Loucy (cell line): ENCODE measurements at regions not wholly inside any gene's neighbourhood (a gene's known extent, or its start where the extent isn't known, plus 50 kb on each side); places are given as distances from the start of the nearest gene placed in this dataset.

Source experiments
- EZH2phosphoT487 ChIP-seq: fragments of 200-600 bp; IDR thresholded peaks from 2 replicates; pipeline ENCODE4 v1.6.1; 2018; ENCODE audit warnings: antibody characterized with exemption, mild to moderate bottlenecking, moderate library complexity, borderline replicate concordance
- TF ChIP-seq, protein P1 (sequence below): fragments of 200-600 bp; sonication (generic); conservative IDR thresholded peaks from 2 replicates; pipeline ENCODE4 v1.5.1; 2014; ENCODE audit warnings: mild to moderate bottlenecking, antibody characterized with exemption, low read length

DNA sequence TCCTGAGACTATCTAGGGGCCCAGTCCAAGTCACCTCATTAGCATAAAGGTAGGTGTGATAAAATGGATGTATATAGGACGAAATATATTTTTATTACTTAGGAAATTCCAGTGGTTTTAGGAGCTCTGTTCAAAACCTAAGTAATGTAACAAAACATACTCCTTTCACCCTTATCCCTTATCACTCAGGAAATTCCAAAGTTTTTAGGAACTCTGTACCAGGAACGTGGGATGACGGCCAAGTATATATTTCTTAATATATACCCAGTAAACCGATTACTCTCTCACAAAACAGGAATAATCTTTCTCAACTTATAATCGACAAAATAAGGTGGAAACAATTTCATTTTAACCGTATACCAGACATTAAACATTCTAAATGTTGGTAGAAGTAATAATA is 195.7 kb downstream of the ZPLD1 start:
- TF ChIP-seq, protein P1, sequence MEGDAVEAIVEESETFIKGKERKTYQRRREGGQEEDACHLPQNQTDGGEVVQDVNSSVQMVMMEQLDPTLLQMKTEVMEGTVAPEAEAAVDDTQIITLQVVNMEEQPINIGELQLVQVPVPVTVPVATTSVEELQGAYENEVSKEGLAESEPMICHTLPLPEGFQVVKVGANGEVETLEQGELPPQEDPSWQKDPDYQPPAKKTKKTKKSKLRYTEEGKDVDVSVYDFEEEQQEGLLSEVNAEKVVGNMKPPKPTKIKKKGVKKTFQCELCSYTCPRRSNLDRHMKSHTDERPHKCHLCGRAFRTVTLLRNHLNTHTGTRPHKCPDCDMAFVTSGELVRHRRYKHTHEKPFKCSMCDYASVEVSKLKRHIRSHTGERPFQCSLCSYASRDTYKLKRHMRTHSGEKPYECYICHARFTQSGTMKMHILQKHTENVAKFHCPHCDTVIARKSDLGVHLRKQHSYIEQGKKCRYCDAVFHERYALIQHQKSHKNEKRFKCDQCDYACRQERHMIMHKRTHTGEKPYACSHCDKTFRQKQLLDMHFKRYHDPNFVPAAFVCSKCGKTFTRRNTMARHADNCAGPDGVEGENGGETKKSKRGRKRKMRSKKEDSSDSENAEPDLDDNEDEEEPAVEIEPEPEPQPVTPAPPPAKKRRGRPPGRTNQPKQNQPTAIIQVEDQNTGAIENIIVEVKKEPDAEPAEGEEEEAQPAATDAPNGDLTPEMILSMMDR: no peak
- no peak for TF ChIP-seq EZH2phosphoT487
